ENCODE measurements at regions not wholly inside any gene's neighbourhood (a gene's known extent, or its start where the extent isn't known, plus 50 kb on each side); places are given as distances from the start of the nearest gene placed in this dataset.

GRCh38 chr14:62592877-62593276 is 452.4 kb downstream of the KCNH5 start:
- Histone ChIP-seq H3K4me3 (no peak overlapping the region), H3K27ac (ENCODE audit: low read depth in 1 of 2, low read length in 1 of 2) (no peak overlapping the region), H3K36me3 (ENCODE audit: control insufficient read depth in 4 of 4, insufficient read depth in 4 of 4, low read length in 4 of 4) (no peaks in the 10 kb centered on the region), H3K9ac (ENCODE audit: insufficient read depth in 1 of 2, low read length in 2 of 2) (no peak overlapping the region), H3K27me3 (ENCODE audit: control insufficient read depth in 3 of 3, insufficient read depth in 3 of 3, low read length in 2 of 3) (no peaks in the 10 kb centered on the region), H3K4me1 (ENCODE audit: control insufficient read depth in 5 of 5, insufficient read depth in 5 of 5, low read length in 5 of 5) (no peaks in the 10 kb centered on the region), H3K9me3 (ENCODE audit: control insufficient read depth in 4 of 4, insufficient read depth in 3 of 4, low read length in 3 of 4) (peaks cover 0 to 4% (median under 1%) of the 10 kb centered on the region in 4 donors)
- no peak for TF ChIP-seq CTCF (IDR thresholded peaks at IDR 0.05; ENCODE audit: control extremely low read depth, extremely low read depth)
- ATAC-seq (ENCODE audit: insufficient read depth, low FRiP score) (no peak), DNase-seq (no peak)
- 81 to 91% methylated on average over 1 of the region's 1 CpG for WGBS, 2 donors

GRCh38 chr14:62597143-62597542 is 448.1 kb downstream of the KCNH5 start:
- Histone ChIP-seq H3K36me3 (ENCODE audit: control insufficient read depth in 4 of 4, insufficient read depth in 4 of 4, low read length in 4 of 4) (no peaks in the 10 kb centered on the region), H3K9me3 (ENCODE audit: control insufficient read depth in 4 of 4, insufficient read depth in 3 of 4, low read length in 3 of 4) (peaks cover 0 to 4% (median under 1%) of the 10 kb centered on the region in 4 donors), H3K27ac (ENCODE audit: low read depth in 1 of 2, low read length in 1 of 2) (no peak overlapping the region), H3K27me3 (ENCODE audit: control insufficient read depth in 3 of 3, insufficient read depth in 3 of 3, low read length in 2 of 3) (no peaks in the 10 kb centered on the region), H3K4me1 (ENCODE audit: control insufficient read depth in 5 of 5, insufficient read depth in 5 of 5, low read length in 5 of 5) (no peaks in the 10 kb centered on the region), H3K4me3 (no peak overlapping the region), H3K9ac (ENCODE audit: insufficient read depth in 1 of 2, low read length in 2 of 2) (no peak overlapping the region)
- ATAC-seq (ENCODE audit: insufficient read depth, low FRiP score) = no peak
- TF ChIP-seq CTCF (IDR thresholded peaks at IDR 0.05; ENCODE audit: control extremely low read depth, extremely low read depth) = no peak
- 84 to 87% methylated on average over 1 of the region's 1 CpG for WGBS, 2 donors
- no peak for DNase-seq

- H3K4me3 ChIP-seq = no peak overlapping the region
- no peak for TF ChIP-seq CTCF (IDR thresholded peaks at IDR 0.05; ENCODE audit: control extremely low read depth, extremely low read depth)
- H3K9ac ChIP-seq (ENCODE audit: insufficient read depth in 1 of 2, low read length in 2 of 2) = no peak overlapping the region
- no peaks in the 10 kb centered on the region for H3K27me3 ChIP-seq (ENCODE audit: control insufficient read depth in 3 of 3, insufficient read depth in 3 of 3, low read length in 2 of 3)
- no peaks in the 10 kb centered on the region for H3K36me3 ChIP-seq (ENCODE audit: control insufficient read depth in 4 of 4, insufficient read depth in 4 of 4, low read length in 4 of 4)
- ATAC-seq (ENCODE audit: insufficient read depth, low FRiP score) (no peak), DNase-seq (no peak)
- H3K27ac ChIP-seq (ENCODE audit: low read depth in 1 of 2, low read length in 1 of 2) = no peak overlapping the region
- 96 to 97% methylated on average over 2 of the region's 2 CpGs for WGBS, 2 donors
- no peaks in the 10 kb centered on the region for H3K4me1 ChIP-seq (ENCODE audit: control insufficient read depth in 5 of 5, insufficient read depth in 5 of 5, low read length in 5 of 5)
- peaks cover 0 to 4% (median under 1%) of the 10 kb centered on the region in 4 donors for H3K9me3 ChIP-seq (ENCODE audit: control insufficient read depth in 4 of 4, insufficient read depth in 3 of 4, low read length in 3 of 4)
Observed at GRCh38 chr14:62599616-62600385, 445.5 kb downstream of the KCNH5 start.

- H3K4me1 ChIP-seq (ENCODE audit: control insufficient read depth in 5 of 5, insufficient read depth in 5 of 5, low read length in 5 of 5) = no peaks in the 10 kb centered on the region
- H3K27ac ChIP-seq (ENCODE audit: low read depth in 1 of 2, low read length in 1 of 2) = no peak overlapping the region
- 86 to 93% methylated on average over 2 of the region's 2 CpGs for WGBS, 2 donors
- no peak for DNase-seq
- H3K9ac ChIP-seq (ENCODE audit: insufficient read depth in 1 of 2, low read length in 2 of 2) = no peak overlapping the region
- no peaks in the 10 kb centered on the region for H3K9me3 ChIP-seq (ENCODE audit: control insufficient read depth in 4 of 4, insufficient read depth in 3 of 4, low read length in 3 of 4)
- no peaks in the 10 kb centered on the region for H3K36me3 ChIP-seq (ENCODE audit: control insufficient read depth in 4 of 4, insufficient read depth in 4 of 4, low read length in 4 of 4)
- no peak for TF ChIP-seq CTCF (IDR thresholded peaks at IDR 0.05; ENCODE audit: control extremely low read depth, extremely low read depth)
- no peak for ATAC-seq (ENCODE audit: insufficient read depth, low FRiP score)
- no peak overlapping the region for H3K4me3 ChIP-seq
- no peaks in the 10 kb centered on the region for H3K27me3 ChIP-seq (ENCODE audit: control insufficient read depth in 3 of 3, insufficient read depth in 3 of 3, low read length in 2 of 3)
Observed at GRCh38 chr14:62602712-62603111, 442.5 kb downstream of the KCNH5 start.
